Fibroblast of the aortic adventitia (primary cell): ENCODE measurements at regions not wholly inside any gene's neighbourhood (a gene's known extent, or its start where the extent isn't known, plus 50 kb on each side); places are given as distances from the start of the nearest gene placed in this dataset.

Experiments used
- DNase-seq: peaks from one replicate; pipeline ENCODE4 v3.0.0-alpha.2; 2010; ENCODE audit warnings: low read depth
- H3K4me3 ChIP-seq: 2 replicates; pipeline ENCODE4 v1.5.1; 2011; ENCODE audit warnings: low read depth, mild to moderate bottlenecking, control low read depth, low read length, moderate library complexity
- TF ChIP-seq, protein P1 (sequence below): IDR thresholded peaks from 2 replicates; pipeline ENCODE4 v1.5.1; 2011; ENCODE audit warnings: mild to moderate bottlenecking, low read length, control low read depth, inconsistent platforms; ENCODE audit not compliant: insufficient read depth

DNA sequence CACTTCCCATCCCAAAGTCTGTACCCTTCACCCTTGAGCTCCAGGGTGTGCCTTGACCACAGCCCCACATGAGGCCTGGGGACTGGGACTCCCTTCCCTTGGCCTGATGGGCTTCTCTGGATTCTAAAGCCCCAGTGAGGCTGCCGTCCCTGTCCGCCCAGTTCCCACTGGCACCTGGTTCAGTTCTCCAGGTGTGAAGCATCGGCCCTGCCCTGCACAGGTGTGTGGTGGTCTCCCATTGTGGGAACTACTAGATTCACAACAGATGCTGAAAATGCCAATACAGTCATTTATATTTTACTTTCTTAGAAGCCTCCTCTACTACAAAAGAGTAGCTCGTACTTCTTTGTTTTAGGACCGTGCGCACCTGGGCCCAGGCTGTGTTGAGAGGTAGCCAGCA is 72.8 kb downstream of the TTLL2 start:
- TF ChIP-seq, protein P1, sequence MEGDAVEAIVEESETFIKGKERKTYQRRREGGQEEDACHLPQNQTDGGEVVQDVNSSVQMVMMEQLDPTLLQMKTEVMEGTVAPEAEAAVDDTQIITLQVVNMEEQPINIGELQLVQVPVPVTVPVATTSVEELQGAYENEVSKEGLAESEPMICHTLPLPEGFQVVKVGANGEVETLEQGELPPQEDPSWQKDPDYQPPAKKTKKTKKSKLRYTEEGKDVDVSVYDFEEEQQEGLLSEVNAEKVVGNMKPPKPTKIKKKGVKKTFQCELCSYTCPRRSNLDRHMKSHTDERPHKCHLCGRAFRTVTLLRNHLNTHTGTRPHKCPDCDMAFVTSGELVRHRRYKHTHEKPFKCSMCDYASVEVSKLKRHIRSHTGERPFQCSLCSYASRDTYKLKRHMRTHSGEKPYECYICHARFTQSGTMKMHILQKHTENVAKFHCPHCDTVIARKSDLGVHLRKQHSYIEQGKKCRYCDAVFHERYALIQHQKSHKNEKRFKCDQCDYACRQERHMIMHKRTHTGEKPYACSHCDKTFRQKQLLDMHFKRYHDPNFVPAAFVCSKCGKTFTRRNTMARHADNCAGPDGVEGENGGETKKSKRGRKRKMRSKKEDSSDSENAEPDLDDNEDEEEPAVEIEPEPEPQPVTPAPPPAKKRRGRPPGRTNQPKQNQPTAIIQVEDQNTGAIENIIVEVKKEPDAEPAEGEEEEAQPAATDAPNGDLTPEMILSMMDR, result no peak
- no peak for DNase-seq
- H3K4me3 ChIP-seq, result no peak overlapping the region

DNA sequence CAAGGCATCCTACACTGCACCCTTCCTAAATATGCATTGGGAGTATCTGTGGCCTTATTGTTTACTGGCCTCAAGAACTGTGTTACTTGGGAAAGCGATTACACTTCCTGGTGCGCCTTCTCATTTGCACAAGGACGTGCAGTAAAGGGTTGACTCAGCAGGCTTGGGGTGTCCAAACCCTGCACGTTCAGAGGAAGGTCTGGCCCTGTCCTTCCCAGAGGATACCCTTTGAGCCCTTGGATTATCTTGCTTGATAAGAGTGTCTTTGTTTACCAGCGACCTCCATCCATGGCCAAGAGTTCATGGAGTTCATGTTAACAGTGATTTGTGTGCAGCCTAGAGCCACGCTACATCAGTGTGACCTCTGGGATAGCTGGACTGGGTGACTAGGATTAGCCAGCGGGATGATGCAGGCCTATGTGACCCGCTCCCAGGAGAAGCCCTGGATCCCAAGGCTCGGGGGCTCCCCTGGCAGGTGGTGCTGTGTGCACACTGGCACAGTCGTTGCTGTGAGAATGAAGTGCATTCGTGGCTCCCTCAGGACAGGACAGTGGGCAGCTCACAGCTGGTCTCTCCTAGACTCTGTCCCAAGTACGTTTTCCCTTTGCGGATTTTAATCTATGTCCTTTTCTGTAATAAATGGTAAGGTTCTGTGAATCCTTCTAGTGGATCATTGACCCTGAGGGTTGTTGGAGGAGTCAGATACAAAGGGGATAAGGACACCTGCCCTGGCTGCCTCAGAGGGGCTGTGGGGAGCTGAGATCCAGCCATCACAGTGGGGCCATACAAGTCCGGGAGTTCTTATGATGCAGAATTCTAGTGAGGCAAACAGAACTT is 73.5 kb downstream of the TTLL2 start:
- no peak for DNase-seq
- no peak overlapping the region for H3K4me3 ChIP-seq
- TF ChIP-seq, protein P1, result no peak

DNA sequence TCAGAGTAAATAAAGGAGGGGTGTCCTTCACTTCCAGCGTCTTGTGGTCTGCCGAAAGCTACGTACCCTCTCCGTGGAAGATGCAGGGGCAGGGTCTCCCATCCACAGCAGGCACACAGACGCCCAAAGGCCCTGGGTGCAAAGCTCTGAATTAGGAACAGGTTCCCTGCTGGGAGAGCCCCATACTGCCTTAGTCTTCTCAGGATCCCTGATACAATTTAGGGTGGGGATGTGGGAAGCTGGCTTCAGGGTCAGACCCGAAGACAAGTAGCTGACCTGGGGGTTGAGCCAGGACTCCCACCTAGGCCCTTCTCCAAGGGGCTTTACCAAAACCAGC is 74.1 kb downstream of the TTLL2 start:
- DNase-seq, result no peak
- no peak overlapping the region for H3K4me3 ChIP-seq
- TF ChIP-seq, protein P1, result no peak

DNA sequence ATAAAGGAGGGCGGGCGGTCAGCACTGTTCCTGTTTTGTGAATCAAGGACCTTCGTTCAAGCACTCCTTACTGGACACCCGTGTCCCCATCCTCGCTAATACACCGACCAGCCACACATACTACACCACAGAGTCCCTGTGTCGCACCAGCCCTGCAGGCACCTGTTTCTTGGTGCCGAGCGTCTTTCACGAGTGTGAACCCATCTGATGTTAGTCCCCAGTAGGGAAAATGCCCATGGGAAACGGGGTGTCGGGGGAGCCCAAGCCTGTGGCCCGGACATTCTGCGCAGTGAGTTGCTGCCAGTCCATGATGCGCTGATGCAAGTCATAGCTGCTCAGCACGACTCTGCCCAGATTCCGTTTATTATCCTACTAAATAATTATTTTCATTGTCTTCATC is 74.7 kb downstream of the TTLL2 start:
- no peak overlapping the region for H3K4me3 ChIP-seq
- TF ChIP-seq, protein P1, result no peak
- DNase-seq, result no peak

DNA sequence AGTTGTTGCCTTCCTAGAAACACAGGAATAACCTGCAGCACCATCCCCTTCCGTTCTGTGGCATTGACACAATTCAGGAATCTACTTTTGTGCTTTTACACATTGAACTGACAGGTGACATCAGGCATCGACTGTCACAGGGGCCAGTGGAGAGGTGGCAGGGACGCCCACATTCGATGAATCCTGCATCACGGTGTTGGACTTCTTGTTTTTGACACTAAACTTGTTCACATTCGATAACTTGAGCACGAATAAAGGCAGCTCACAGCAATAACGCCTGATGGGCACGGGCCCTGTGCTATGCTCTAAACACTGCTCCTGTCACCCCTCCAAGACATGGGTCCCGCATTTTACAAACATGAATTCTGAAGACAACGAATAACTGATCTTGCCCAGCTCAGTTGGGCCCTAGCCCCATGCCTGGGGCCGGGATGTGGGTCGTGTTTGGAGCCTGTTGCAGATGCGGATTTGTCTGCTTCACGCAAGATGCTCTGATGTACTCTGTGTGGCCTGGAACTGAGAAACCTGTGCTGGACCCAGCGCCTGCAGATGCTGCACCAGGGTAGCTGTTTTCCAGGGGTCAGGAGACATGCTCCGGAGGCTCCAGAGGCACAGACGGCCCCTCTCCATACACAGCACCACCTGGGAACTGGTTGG is 75.7 kb downstream of the TTLL2 start:
- H3K4me3 ChIP-seq, result no peak overlapping the region
- no peak for DNase-seq
- TF ChIP-seq, protein P1, result no peak

DNA sequence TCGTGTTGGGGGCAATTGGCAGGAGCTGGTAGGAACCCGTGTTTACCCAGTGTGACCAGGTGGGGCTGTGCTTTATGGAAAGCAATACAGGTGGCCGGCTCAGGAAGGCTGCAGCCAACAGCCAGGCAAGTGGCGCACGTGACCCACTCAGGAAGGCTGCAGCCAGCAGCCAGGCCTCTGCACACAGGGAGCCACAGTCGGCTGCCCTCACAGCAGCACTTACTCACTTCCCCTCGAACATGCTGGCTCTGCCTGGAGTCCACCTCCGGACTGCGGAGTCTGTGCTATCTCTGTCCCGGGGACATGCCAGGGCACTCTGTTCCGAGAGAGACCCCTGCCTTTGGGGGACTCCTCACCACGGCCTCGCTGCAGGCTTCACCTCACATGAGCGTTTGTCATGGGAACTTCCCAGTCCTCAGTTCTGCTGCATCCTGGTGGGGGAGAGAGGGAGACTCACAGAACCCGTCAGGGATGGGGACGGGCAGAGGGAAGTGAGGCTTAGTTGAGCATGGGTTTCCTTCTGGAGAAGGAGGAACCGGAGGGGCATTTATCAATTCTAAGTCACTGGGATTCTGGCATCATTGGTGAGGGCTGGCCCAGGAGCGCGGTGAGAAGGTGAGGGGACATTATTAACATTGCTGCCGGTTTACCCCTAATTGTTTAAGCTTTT is 76.8 kb downstream of the TTLL2 start:
- DNase-seq, result no peak
- no peak overlapping the region for H3K4me3 ChIP-seq
- TF ChIP-seq, protein P1, result no peak
